PC-3 (cell line): ENCODE measurements at regions not wholly inside any gene's neighbourhood (a gene's known extent, or its start where the extent isn't known, plus 50 kb on each side); places are given as distances from the start of the nearest gene placed in this dataset.

ENCODE experiments used
- ATAC-seq: fragments of 200-7000 bp; cut with Tn5 transposase; 2 replicates; pipeline ENCODE4 v1.9.1; 2020; ENCODE audit warnings: mild to moderate bottlenecking, moderate library complexity
- BruUV-seq: library from RNA; stranded (reverse); fragments of 400-500 nt; replicated peaks from 2 replicates; lab custom pipeline; 2021; lab: Mats Ljungman, UMichigan
- CTCF ChIA-PET: fragments of 300-600 bp; sonication (Branson Sonifier 250); formaldehyde crosslinking; loops from one replicate; lab custom pipeline; 2022; ENCODE audit warnings: antibody characterized with exemption; lab: Charles Lee
- POLR2A ChIA-PET: fragments of 300-600 bp; sonication (Branson Sonifier 250); formaldehyde crosslinking; loops from one replicate; lab custom pipeline; 2022; ENCODE audit warnings: antibody characterized with exemption; ENCODE audit not compliant: unreplicated experiment; lab: Charles Lee
- DNase-seq: peaks from one replicate; pipeline ENCODE4 v3.0.0-alpha.2; 2015
- H2AFZ ChIP-seq: fragments of 300-600 bp; sonication (generic); 2 replicates; pipeline ENCODE4 v1.6.0; 2016; ENCODE audit warnings: antibody characterized with exemption, low read length
- H3F3A ChIP-seq: fragments of 300-600 bp; sonication (generic); one replicate; pipeline ENCODE4 v1.6.0; 2017; ENCODE audit warnings: antibody characterized with exemption, low read length, control low read depth, mild to moderate bottlenecking; ENCODE audit not compliant: unreplicated experiment
- H3K27ac ChIP-seq: fragments of 300-600 bp; sonication (generic); 2 replicates; pipeline ENCODE4 v1.5.1; 2016; ENCODE audit warnings: mild to moderate bottlenecking, low read length
- H3K27me3 ChIP-seq: fragments of 300-600 bp; sonication (generic); 2 replicates; pipeline ENCODE4 v1.6.1; 2016; ENCODE audit warnings: low read length, mixed read lengths
- H3K36me3 ChIP-seq: fragments of 300-600 bp; sonication (generic); 2 replicates; pipeline ENCODE4 v1.6.1; 2016; ENCODE audit warnings: low read depth, mixed run types, low read length, mixed read lengths
- H3K4me1 ChIP-seq: fragments of 300-600 bp; sonication (generic); 2 replicates; pipeline ENCODE4 v1.5.1; 2016; ENCODE audit warnings: low read length; ENCODE audit not compliant: insufficient read depth
- H3K4me2 ChIP-seq: fragments of 300-600 bp; sonication (generic); 2 replicates; pipeline ENCODE4 v1.6.0; 2016; ENCODE audit warnings: low read length
- H3K4me3 ChIP-seq: fragments of 300-600 bp; sonication (generic); 2 replicates; pipeline ENCODE4 v1.5.1; 2016; ENCODE audit warnings: mild to moderate bottlenecking, low read length, mixed read lengths
- H3K79me2 ChIP-seq: fragments of 300-600 bp; sonication (generic); 2 replicates; pipeline ENCODE4 v1.6.1; 2017; ENCODE audit warnings: low read length, mixed read lengths
- H3K9ac ChIP-seq: fragments of 300-600 bp; sonication (generic); 2 replicates; pipeline ENCODE4 v1.6.0; 2016; ENCODE audit warnings: mild to moderate bottlenecking, low read length
- H3K9me2 ChIP-seq: fragments of 300-600 bp; sonication (generic); replicated peaks from 2 replicates; pipeline ENCODE4 v1.6.1; 2016; ENCODE audit warnings: mixed run types, low read length, mixed read lengths
- H3K9me3 ChIP-seq: fragments of 300-600 bp; sonication (generic); 2 replicates; pipeline ENCODE4 v1.6.1; 2016; ENCODE audit warnings: low read length, mixed read lengths
- H4K20me1 ChIP-seq: fragments of 300-600 bp; sonication (generic); 2 replicates; pipeline ENCODE4 v1.6.1; 2016; ENCODE audit warnings: low read length, mixed read lengths
- EZH2 ChIP-seq: fragments of 300-600 bp; sonication (generic); IDR thresholded peaks from one replicate; pipeline ENCODE4 v1.6.1; 2017; ENCODE audit warnings: antibody characterized with exemption, mild to moderate bottlenecking, low read length; ENCODE audit not compliant: unreplicated experiment
- EZH2phosphoT487 ChIP-seq: fragments of 300-600 bp; sonication (generic); IDR thresholded peaks from 2 replicates; pipeline ENCODE4 v1.6.1; 2018; ENCODE audit warnings: mild to moderate bottlenecking, antibody characterized with exemption, low read length, borderline replicate concordance
- intact Hi-C: fragments of 100-400 bp; cut with micrococcal nuclease; formaldehyde crosslinking; loops from 2 replicates; pipeline ENCODE4 v1.9.0; 2023
- TF ChIP-seq, protein P1 (sequence below): fragments of 300-600 bp; sonication (generic); conservative IDR thresholded peaks from 2 replicates; pipeline ENCODE4 v1.5.1; 2017; ENCODE audit warnings: antibody characterized with exemption, low read depth, mild to moderate bottlenecking, low read length

DNA sequence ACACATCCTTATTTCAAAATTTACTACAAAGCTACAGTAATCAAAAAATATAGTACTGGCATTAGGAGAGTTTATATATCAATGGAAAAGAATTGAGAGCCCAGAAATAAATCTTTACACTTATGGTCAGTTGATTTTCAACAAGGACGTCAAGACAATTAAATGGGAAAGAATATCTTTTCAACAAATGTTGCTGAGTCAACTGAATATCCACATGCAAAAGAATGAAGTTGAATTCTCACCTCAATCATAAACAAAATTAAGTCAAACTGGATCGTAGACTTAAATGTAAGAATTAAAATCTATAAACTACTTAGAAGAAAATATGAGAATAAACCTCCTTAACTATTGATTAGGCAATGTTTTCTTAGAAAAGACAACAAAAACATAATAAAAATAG lies 61.5 kb upstream of the PRR16 start:
- Histone ChIP-seq H3K9me2 (no peaks in the 10 kb centered on the region), H3K9ac (no peak overlapping the region), H3F3A (no peaks in the 10 kb centered on the region), H3K27me3 (no peaks in the 10 kb centered on the region), H3K9me3 (no peaks in the 10 kb centered on the region), H3K27ac (no peak overlapping the region), H4K20me1 (no peaks in the 10 kb centered on the region), H3K79me2 (no peaks in the 10 kb centered on the region), H2AFZ (no peak overlapping the region), H3K36me3 (no peaks in the 10 kb centered on the region), H3K4me1 (peaks cover 8% of the 10 kb centered on the region), H3K4me3 (no peak overlapping the region), H3K4me2 (no peak overlapping the region)
- ChIA-PET CTCF (no interaction called here), POLR2A (no interaction called here)
- no peak for DNase-seq
- TF ChIP-seq, protein P1, sequence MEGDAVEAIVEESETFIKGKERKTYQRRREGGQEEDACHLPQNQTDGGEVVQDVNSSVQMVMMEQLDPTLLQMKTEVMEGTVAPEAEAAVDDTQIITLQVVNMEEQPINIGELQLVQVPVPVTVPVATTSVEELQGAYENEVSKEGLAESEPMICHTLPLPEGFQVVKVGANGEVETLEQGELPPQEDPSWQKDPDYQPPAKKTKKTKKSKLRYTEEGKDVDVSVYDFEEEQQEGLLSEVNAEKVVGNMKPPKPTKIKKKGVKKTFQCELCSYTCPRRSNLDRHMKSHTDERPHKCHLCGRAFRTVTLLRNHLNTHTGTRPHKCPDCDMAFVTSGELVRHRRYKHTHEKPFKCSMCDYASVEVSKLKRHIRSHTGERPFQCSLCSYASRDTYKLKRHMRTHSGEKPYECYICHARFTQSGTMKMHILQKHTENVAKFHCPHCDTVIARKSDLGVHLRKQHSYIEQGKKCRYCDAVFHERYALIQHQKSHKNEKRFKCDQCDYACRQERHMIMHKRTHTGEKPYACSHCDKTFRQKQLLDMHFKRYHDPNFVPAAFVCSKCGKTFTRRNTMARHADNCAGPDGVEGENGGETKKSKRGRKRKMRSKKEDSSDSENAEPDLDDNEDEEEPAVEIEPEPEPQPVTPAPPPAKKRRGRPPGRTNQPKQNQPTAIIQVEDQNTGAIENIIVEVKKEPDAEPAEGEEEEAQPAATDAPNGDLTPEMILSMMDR = no peak
- TF ChIP-seq EZH2 (no peak), EZH2phosphoT487 (no peak)
- intact Hi-C loops = no loop called here
- ATAC-seq = no peak
- no TSS peak for BruUV-seq

DNA sequence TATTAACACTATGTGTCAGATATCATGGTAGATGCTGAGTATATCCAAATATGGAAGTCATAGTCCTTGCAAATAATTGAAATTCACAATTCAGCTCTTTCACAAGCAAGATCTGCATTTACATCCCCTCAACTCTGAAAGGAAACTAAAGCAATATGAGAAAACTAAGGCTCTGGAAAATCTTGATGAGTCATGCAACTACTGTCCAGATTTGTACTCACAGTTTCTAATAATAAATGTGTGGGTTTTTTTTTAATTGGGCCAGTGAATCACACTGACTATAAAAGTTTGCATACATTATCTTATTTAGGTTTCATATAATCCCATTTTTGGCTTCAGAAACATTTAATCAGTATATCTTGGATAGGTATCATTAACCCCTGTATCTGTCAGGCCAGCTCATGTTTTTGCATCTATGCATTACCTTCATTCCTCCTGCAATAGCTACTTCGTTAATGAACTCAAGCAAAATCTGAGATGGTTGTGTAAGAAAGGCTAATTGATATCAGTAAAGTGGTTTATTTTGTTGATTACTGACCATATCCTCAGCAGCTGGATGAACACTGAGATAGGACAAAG lies 58.7 kb upstream of the PRR16 start:
- no peaks in the 10 kb centered on the region for H3F3A ChIP-seq
- ChIA-PET POLR2A (interaction anchor here (0.6 kb wide), 1 partner anchor 17 kb away, joined by 3 read pairs; no protein-coding TSS in a partner anchor), CTCF (no interaction called here)
- 0 out of 2 replicates have a peak, but pooled peaks have one; percentile 15 for ATAC-seq
- no peak overlapping the region for H3K4me2 ChIP-seq
- H3K9me2 ChIP-seq = no peaks in the 10 kb centered on the region
- H4K20me1 ChIP-seq = no peaks in the 10 kb centered on the region
- peak; percentile 31 for DNase-seq
- peaks cover 8% of the 10 kb centered on the region for H3K4me1 ChIP-seq
- TF ChIP-seq, protein P1 = no peak
- TF ChIP-seq EZH2phosphoT487 = no peak
- H3K79me2 ChIP-seq = no peaks in the 10 kb centered on the region
- no peaks in the 10 kb centered on the region for H3K36me3 ChIP-seq
- no peaks in the 10 kb centered on the region for H3K9me3 ChIP-seq
- H2AFZ ChIP-seq = no peak overlapping the region
- intact Hi-C loops = no loop called here
- no TSS peak for BruUV-seq
- H3K27ac ChIP-seq = no peak overlapping the region
- H3K9ac ChIP-seq = no peak overlapping the region
- H3K4me3 ChIP-seq = no peak overlapping the region
- H3K27me3 ChIP-seq = no peaks in the 10 kb centered on the region

DNA sequence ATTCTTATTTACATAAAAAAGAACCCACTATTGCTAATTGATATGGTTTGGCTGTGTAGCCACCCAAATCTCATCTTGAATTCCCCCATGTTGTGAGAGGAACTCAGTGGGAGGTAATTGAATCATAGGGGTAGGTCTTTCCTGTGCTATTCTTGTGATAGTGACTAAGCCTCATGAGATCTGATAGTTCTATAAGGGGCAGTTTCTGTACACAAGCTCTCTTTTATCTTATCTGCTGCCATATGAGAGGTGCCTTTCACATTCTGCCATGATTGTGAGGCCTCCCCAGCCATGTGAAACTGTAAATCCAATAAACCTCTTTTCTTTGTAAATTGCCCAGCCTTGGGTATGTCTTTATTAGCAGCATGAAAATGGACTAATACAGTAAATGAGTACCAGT lies 58.2 kb upstream of the PRR16 start:
- Histone ChIP-seq H3K4me3 (no peak overlapping the region), H2AFZ (no peak overlapping the region), H3F3A (no peaks in the 10 kb centered on the region), H3K4me2 (no peak overlapping the region), H3K79me2 (no peaks in the 10 kb centered on the region), H3K9me2 (no peaks in the 10 kb centered on the region), H3K27ac (no peak overlapping the region), H3K9me3 (no peaks in the 10 kb centered on the region), H3K27me3 (no peaks in the 10 kb centered on the region), H3K4me1 (peaks cover 8% of the 10 kb centered on the region), H3K36me3 (no peaks in the 10 kb centered on the region), H3K9ac (no peak overlapping the region), H4K20me1 (no peaks in the 10 kb centered on the region)
- intact Hi-C loops = no loop called here
- DNase-seq (no peak), ATAC-seq (no peak; the same call in 1 of the 2 replicates)
- BruUV-seq = no TSS peak
- TF ChIP-seq EZH2phosphoT487 (no peak), EZH2 (no peak)
- TF ChIP-seq, protein P1 = no peak
- ChIA-PET CTCF (no interaction called here), POLR2A (no interaction called here)
